ENCODE measurements at regions not wholly inside any gene's neighbourhood (a gene's known extent, or its start where the extent isn't known, plus 50 kb on each side); places are given as distances from the start of the nearest gene placed in this dataset.

DNA sequence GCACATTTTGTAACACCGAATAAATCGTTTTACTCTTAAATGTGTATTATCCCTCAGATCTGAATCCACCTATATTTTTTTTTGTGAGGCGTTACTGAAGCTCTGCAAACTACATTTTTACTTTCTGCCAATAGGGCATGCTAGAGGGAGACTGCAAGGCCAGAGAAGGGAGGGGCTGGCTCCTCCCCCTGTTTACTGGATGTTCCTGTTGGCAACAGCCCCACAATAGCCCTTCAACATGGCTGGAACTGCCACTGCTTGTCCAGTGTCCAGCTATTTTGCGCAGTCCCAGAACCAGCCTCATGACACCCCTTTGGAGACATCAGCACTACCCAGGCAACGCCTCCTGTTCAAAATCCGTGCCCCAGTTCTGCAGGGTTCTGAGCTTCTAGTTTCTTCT lies 85.4 kb upstream of the MIER3 start:
- H3K4me3 ChIP-seq: no peak overlapping the region
- no peak overlapping the region for H3K27ac ChIP-seq
- peaks cover 13% of the 10 kb centered on the region for H3K4me1 ChIP-seq
- DNase-seq (ENCODE audit: low read depth in 1 of 2, low spot score in 1 of 2) (peak; percentile 26 to 46), ATAC-seq (peak; percentile 63 to 81; a peak in 4 of 6 replicates), FAIRE-seq (peak; percentile 51)
- H3K4me2 ChIP-seq: no peak overlapping the region
- 81% methylated on average over 6 of the region's 6 CpGs for WGBS (ENCODE audit: missing lambda C conversion rate)
- TF ChIP-seq, protein P1, sequence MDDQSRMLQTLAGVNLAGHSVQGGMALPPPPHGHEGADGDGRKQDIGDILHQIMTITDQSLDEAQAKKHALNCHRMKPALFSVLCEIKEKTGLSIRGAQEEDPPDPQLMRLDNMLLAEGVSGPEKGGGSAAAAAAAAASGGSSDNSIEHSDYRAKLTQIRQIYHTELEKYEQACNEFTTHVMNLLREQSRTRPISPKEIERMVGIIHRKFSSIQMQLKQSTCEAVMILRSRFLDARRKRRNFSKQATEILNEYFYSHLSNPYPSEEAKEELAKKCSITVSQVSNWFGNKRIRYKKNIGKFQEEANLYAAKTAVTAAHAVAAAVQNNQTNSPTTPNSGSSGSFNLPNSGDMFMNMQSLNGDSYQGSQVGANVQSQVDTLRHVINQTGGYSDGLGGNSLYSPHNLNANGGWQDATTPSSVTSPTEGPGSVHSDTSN (IDR thresholded peaks at IDR 0.05): no peak
- TF ChIP-seq, protein P2, sequence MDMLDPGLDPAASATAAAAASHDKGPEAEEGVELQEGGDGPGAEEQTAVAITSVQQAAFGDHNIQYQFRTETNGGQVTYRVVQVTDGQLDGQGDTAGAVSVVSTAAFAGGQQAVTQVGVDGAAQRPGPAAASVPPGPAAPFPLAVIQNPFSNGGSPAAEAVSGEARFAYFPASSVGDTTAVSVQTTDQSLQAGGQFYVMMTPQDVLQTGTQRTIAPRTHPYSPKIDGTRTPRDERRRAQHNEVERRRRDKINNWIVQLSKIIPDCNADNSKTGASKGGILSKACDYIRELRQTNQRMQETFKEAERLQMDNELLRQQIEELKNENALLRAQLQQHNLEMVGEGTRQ (IDR thresholded peaks at IDR 0.05): no peak
- TF ChIP-seq SREBF2 (IDR thresholded peaks at IDR 0.05) (no peak), HEYL (CRISPR knock-in tag; IDR thresholded peaks at IDR 0.05) (no peak), HOXB5 (CRISPR knock-in tag; IDR thresholded peaks at IDR 0.05) (no peak), RCOR1 (IDR thresholded peaks at IDR 0.05; ENCODE audit: low read depth, low read length) (no peak), NFE2L2 (conservative IDR thresholded peaks at IDR 0.05; ENCODE audit: low read length) (no peak), ZSCAN20 (CRISPR knock-in tag; IDR thresholded peaks at IDR 0.05) (no peak), CHD2 (IDR thresholded peaks at IDR 0.05; ENCODE audit: low read length, partially characterized antibody) (no peak), PHF8 (IDR thresholded peaks at IDR 0.05; ENCODE audit: borderline replicate concordance, low read depth) (no peak), ZNF302 (CRISPR knock-in tag; IDR thresholded peaks at IDR 0.05) (no peak)
- TF ChIP-seq, protein P3, sequence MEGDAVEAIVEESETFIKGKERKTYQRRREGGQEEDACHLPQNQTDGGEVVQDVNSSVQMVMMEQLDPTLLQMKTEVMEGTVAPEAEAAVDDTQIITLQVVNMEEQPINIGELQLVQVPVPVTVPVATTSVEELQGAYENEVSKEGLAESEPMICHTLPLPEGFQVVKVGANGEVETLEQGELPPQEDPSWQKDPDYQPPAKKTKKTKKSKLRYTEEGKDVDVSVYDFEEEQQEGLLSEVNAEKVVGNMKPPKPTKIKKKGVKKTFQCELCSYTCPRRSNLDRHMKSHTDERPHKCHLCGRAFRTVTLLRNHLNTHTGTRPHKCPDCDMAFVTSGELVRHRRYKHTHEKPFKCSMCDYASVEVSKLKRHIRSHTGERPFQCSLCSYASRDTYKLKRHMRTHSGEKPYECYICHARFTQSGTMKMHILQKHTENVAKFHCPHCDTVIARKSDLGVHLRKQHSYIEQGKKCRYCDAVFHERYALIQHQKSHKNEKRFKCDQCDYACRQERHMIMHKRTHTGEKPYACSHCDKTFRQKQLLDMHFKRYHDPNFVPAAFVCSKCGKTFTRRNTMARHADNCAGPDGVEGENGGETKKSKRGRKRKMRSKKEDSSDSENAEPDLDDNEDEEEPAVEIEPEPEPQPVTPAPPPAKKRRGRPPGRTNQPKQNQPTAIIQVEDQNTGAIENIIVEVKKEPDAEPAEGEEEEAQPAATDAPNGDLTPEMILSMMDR (IDR thresholded peaks at IDR 0.05): no peak
- H3K9me3 ChIP-seq: no peaks in the 10 kb centered on the region
- ChIA-PET CTCF (no interaction called here), POLR2A (interaction anchor here (1.0 kb wide), 1 partner anchor 127 kb away, joined by 6 read pairs; the partner anchor contains the start of gene SETD9)

DNA sequence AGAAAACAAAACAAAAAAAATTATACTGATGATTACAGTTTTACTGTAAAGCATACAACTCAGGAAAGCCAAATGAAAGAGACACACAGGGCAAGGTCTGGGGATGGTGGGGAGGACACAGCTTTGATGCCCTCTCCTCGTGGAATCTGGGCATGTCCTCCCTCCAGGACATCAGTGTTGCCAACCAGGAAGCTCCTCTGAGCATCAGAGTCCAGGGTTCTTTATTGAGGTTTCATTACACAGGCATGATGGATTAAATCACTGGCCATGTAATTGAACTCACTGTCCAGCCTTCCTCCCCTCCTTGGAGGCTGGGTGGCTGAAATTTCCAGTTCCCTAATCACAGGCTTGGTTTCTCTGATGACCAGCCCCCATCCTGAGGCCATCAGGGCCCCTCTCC lies 89.6 kb upstream of the MIER3 start:
- ATAC-seq: no peak
- DNase-seq (ENCODE audit: low read depth in 1 of 2, low spot score in 1 of 2): no peak
- Histone ChIP-seq H3K4me2 (no peak overlapping the region), H3K27ac (no peak overlapping the region), H3K9me3 (no peaks in the 10 kb centered on the region), H3K4me3 (no peak overlapping the region), H3K4me1 (no peaks in the 10 kb centered on the region)
- ChIA-PET POLR2A (interaction anchor here (0.6 kb wide), 1 partner anchor 10 kb away, joined by 3 read pairs; no protein-coding TSS in a partner anchor), CTCF (interaction anchor here (0.7 to 1.4 kb wide), 3 partner anchors 9 to 1870 kb away, joined by 3 to 4 read pairs (median 4); no protein-coding TSS in a partner anchor)
- TF ChIP-seq EHMT2 (IDR thresholded peaks at IDR 0.05; ENCODE audit: low read depth): no peak
- TF ChIP-seq NPAS2 (CRISPR knock-in tag; IDR thresholded peaks at IDR 0.05; ENCODE audit: borderline replicate concordance): no peak
- no peak for TF ChIP-seq MYC (IDR thresholded peaks at IDR 0.05; ENCODE audit: borderline replicate concordance, low read length)
- TF ChIP-seq TP53 (CRISPR knock-in tag; IDR thresholded peaks at IDR 0.05): no peak
- no peak for TF ChIP-seq PHF8 (IDR thresholded peaks at IDR 0.05; ENCODE audit: borderline replicate concordance, low read depth)
- TF ChIP-seq MAZ (IDR thresholded peaks at IDR 0.05; ENCODE audit: borderline replicate concordance, low read depth, low read length): no peak
- TF ChIP-seq, protein P4, sequence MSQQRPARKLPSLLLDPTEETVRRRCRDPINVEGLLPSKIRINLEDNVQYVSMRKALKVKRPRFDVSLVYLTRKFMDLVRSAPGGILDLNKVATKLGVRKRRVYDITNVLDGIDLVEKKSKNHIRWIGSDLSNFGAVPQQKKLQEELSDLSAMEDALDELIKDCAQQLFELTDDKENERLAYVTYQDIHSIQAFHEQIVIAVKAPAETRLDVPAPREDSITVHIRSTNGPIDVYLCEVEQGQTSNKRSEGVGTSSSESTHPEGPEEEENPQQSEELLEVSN (IDR thresholded peaks at IDR 0.05; ENCODE audit: borderline replicate concordance, low read depth): no peak
- no peak for TF ChIP-seq KDM1A (IDR thresholded peaks at IDR 0.05; ENCODE audit: low read depth)
- TF ChIP-seq, protein P5, sequence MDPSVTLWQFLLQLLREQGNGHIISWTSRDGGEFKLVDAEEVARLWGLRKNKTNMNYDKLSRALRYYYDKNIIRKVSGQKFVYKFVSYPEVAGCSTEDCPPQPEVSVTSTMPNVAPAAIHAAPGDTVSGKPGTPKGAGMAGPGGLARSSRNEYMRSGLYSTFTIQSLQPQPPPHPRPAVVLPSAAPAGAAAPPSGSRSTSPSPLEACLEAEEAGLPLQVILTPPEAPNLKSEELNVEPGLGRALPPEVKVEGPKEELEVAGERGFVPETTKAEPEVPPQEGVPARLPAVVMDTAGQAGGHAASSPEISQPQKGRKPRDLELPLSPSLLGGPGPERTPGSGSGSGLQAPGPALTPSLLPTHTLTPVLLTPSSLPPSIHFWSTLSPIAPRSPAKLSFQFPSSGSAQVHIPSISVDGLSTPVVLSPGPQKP (IDR thresholded peaks at IDR 0.05; ENCODE audit: low read depth, low read length): no peak
- TF ChIP-seq ZSCAN20 (CRISPR knock-in tag; IDR thresholded peaks at IDR 0.05): no peak
- no peak for TF ChIP-seq EP300 (IDR thresholded peaks at IDR 0.05)
- no peak for TF ChIP-seq ZNF302 (CRISPR knock-in tag; IDR thresholded peaks at IDR 0.05)
- no peak for FAIRE-seq
- WGBS (ENCODE audit: missing lambda C conversion rate): 0% methylated on average over 1 of the region's 1 CpG

Data from A549 (cell line).